Gastrocnemius medialis (tissue), 4 donors: ENCODE measurements at regions not wholly inside any gene's neighbourhood (a gene's known extent, or its start where the extent isn't known, plus 50 kb on each side); places are given as distances from the start of the nearest gene placed in this dataset.
"Not testable (repeated sequence)": the region's sequence is repeated elsewhere in the genome, so short reads cannot be mapped to it uniquely, and the experiment has no call there.

Experiments used
- ATAC-seq, 2 donors: fragments of 150-250 bp; one replicate each; pipeline ENCODE4 v1.9.1; 2016
- DNase-seq, 2 donors: peaks; one replicate each; pipeline ENCODE4 v3.0.0-alpha.2; 2019
- H3K27ac ChIP-seq, 4 donors: fragments of 200-600 bp; sonication (generic); 1 replicate in 1 of 4; 2 replicates in 3 of 4; pipeline ENCODE4 v1.5.1; 2016 to 2018; ENCODE audit warnings: mild to moderate bottlenecking in 2 of 4, moderate library complexity in 1 of 4
- H3K27me3 ChIP-seq, 3 donors: fragments of 200-600 bp; sonication (generic) in 2 of 3; 1 replicate in 1 of 3; 2 replicates in 2 of 3; pipeline versions ENCODE4 v1.5.1 to v1.6.0; 2016 to 2019; ENCODE audit warnings: mild to moderate bottlenecking in 1 of 3, moderate library complexity in 1 of 3
- H3K36me3 ChIP-seq, 2 donors: fragments of 200-600 bp; sonication (generic) in 1 of 2; one replicate each; pipeline ENCODE4 v1.5.1; 2017 to 2018
- H3K4me1 ChIP-seq, 2 donors: fragments of 200-600 bp; sonication (generic) in 1 of 2; one replicate each; pipeline ENCODE4 v1.5.1; 2016 to 2017; ENCODE audit warnings: mild to moderate bottlenecking in 2 of 2
- H3K4me3 ChIP-seq, 4 donors: fragments of 200-600 bp; sonication (generic) in 3 of 4; 1 replicate in 1 of 4; 2 replicates in 3 of 4; pipeline ENCODE4 v1.5.1; 2016 to 2019; ENCODE audit warnings: mild to moderate bottlenecking in 2 of 4
- H3K9me3 ChIP-seq, 3 donors: fragments of 200-600 bp; sonication (generic) in 2 of 3; 1 replicate in 1 of 3; 2 replicates in 2 of 3; pipeline ENCODE4 v1.5.1; 2016 to 2019
- CTCF ChIP-seq, 5 experiments: fragments of 450-650 bp in 3 of 5; fragments of 200-600 bp in 2 of 5; sonication (generic) in 2 of 5; IDR thresholded peaks in 4 of 5; conservative IDR thresholded peaks in 1 of 5; 1 replicate in 4 of 5; 2 replicates in 1 of 5; pipeline ENCODE4 v1.5.1; 2016 to 2019; ENCODE audit warnings: antibody characterized with exemption in 5 of 5, mild to moderate bottlenecking in 3 of 5, moderate library complexity in 3 of 5
- POLR2A ChIP-seq, 2 donors: fragments of 450-650 bp; IDR thresholded peaks; one replicate each; pipeline ENCODE4 v1.6.1; 2017; ENCODE audit warnings: antibody characterized with exemption in 2 of 2, mild to moderate bottlenecking in 2 of 2, moderate library complexity in 2 of 2
- in situ Hi-C, 4 donors: fragments of 200-750 bp; cut with MboI; loops; one replicate each; pipeline versions ENCODE4 v1.15.0 to v1.8.0; 2017; ENCODE audit warnings: low sequenced_read_pairs in 4 of 4
- intact Hi-C: fragments of 100-400 bp; cut with DNase I; formaldehyde crosslinking; loops from one replicate; pipeline ENCODE4 v1.15.1; 2023; ENCODE audit warnings: low total_unique reads

- ATAC-seq (no peak), DNase-seq (no peak)
- no peaks in the 10 kb centered on the region for H3K4me1 ChIP-seq
- H3K27me3 ChIP-seq, result no peaks in the 10 kb centered on the region
- no peak overlapping the region for H3K4me3 ChIP-seq
- no peak overlapping the region for H3K27ac ChIP-seq
- intact Hi-C loops (no loop called here), in situ Hi-C loops (no loop called here)
- no peaks in the 10 kb centered on the region for H3K36me3 ChIP-seq
- TF ChIP-seq CTCF (IDR thresholded peaks at IDR 0.05 in 4 of 5, conservative IDR thresholded peaks at IDR 0.05 in 1 of 5), result no peak
- TF ChIP-seq POLR2A (IDR thresholded peaks at IDR 0.05), result no peak
- no peaks in the 10 kb centered on the region for H3K9me3 ChIP-seq
Observed at GRCh38 chr5:17373814-17374556, 124.0 kb upstream of the TAF11L2 start.

- intact Hi-C loops (no loop called here), in situ Hi-C loops (no loop called here)
- TF ChIP-seq CTCF (IDR thresholded peaks at IDR 0.05 in 4 of 5, conservative IDR thresholded peaks at IDR 0.05 in 1 of 5) (no peak), POLR2A (IDR thresholded peaks at IDR 0.05) (no peak)
- Histone ChIP-seq H3K9me3 (no peaks in the 10 kb centered on the region), H3K27me3 (no peaks in the 10 kb centered on the region), H3K27ac (no peak overlapping the region), H3K4me3 (no peak overlapping the region), H3K36me3 (no peaks in the 10 kb centered on the region), H3K4me1 (no peaks in the 10 kb centered on the region)
- no peak for DNase-seq
- no peak for ATAC-seq
Observed at GRCh38 chr5:17374973-17375742, 122.9 kb upstream of the TAF11L2 start.

GRCh38 chr5:17375886-17376285, 122.1 kb upstream of the TAF11L2 start:
- H3K4me3 ChIP-seq, H3K27me3 ChIP-seq, H3K36me3 ChIP-seq, DNase-seq, in situ Hi-C loops, H3K27ac ChIP-seq, H3K9me3 ChIP-seq, intact Hi-C loops, ATAC-seq, H3K4me1 ChIP-seq: not testable (repeated sequence)

- H3K4me3 ChIP-seq, result no peak overlapping the region
- no peak for TF ChIP-seq POLR2A (IDR thresholded peaks at IDR 0.05)
- TF ChIP-seq CTCF (IDR thresholded peaks at IDR 0.05 in 4 of 5, conservative IDR thresholded peaks at IDR 0.05 in 1 of 5), result no peak
- no peak for ATAC-seq
- no peaks in the 10 kb centered on the region for H3K9me3 ChIP-seq
- H3K27ac ChIP-seq, result no peak overlapping the region
- intact Hi-C loops (no loop called here), in situ Hi-C loops (no loop called here)
- H3K4me1 ChIP-seq, result no peaks in the 10 kb centered on the region
- no peaks in the 10 kb centered on the region for H3K36me3 ChIP-seq
- no peak for DNase-seq
- no peaks in the 10 kb centered on the region for H3K27me3 ChIP-seq
Observed at GRCh38 chr5:17378346-17378997, 119.6 kb upstream of the TAF11L2 start.
